ENCODE measurements at regions not wholly inside any gene's neighbourhood (a gene's known extent, or its start where the extent isn't known, plus 50 kb on each side); places are given as distances from the start of the nearest gene placed in this dataset.

GRCh38 chr7:89857767-89858166, 296.5 kb upstream of the STEAP1 start:
- TF ChIP-seq CTCF (IDR thresholded peaks at IDR 0.05) = no peak

GRCh38 chr7:89887489-89887888, 266.8 kb upstream of the STEAP1 start:
- TF ChIP-seq CTCF (IDR thresholded peaks at IDR 0.05) = no peak

GRCh38 chr7:89908736-89909135, 245.5 kb upstream of the STEAP1 start:
- no peak for TF ChIP-seq CTCF (IDR thresholded peaks at IDR 0.05)

- no peak for TF ChIP-seq CTCF (IDR thresholded peaks at IDR 0.05)
Measured at GRCh38 chr7:89914711-89915110, 239.6 kb upstream of the STEAP1 start.

- no peak for TF ChIP-seq CTCF (IDR thresholded peaks at IDR 0.05)
Measured at GRCh38 chr7:89926194-89926593, 228.1 kb upstream of the STEAP1 start.

- TF ChIP-seq CTCF (IDR thresholded peaks at IDR 0.05) = no peak
Measured at GRCh38 chr7:89926701-89927100, 227.6 kb upstream of the STEAP1 start.

GRCh38 chr7:89927762-89928161, 226.5 kb upstream of the STEAP1 start:
- no peak for TF ChIP-seq CTCF (IDR thresholded peaks at IDR 0.05)

GRCh38 chr7:89928451-89928850, 225.8 kb upstream of the STEAP1 start:
- TF ChIP-seq CTCF (IDR thresholded peaks at IDR 0.05) = no peak

Data from LNCAP (cell line).